ENCODE measurements at regions not wholly inside any gene's neighbourhood (a gene's known extent, or its start where the extent isn't known, plus 50 kb on each side); places are given as distances from the start of the nearest gene placed in this dataset.

DNA sequence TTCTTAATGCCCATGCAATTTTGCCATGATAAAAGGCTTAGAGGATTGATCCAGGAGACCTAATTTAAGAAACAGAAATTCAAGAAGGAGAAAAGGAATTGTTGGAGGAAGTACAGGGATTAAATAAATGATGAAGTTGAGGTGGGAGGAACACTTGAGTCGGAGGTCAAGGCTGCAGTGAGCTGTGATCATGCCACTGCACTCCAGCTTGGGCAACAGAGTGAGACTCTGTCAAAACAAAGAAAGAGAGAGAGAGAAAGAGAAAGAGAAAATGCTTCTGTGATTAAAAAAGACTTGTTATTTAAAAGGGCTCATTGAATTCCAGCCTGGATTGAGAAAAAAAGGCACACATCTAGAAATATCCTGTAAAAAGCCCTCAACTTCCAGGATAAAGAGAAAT, 123.2 kb downstream of the B3GNT2 start:
- BruUV-seq (replicated peaks): no TSS peak
- Histone ChIP-seq H3K36me3 (ENCODE audit: control insufficient read depth, insufficient read depth, low read length) (no peaks in the 10 kb centered on the region), H3K9me3 (no peaks in the 10 kb centered on the region), H3K4me1 (no peaks in the 10 kb centered on the region; the same call in 1 of the 2 replicates), H3K4me3 (ENCODE audit: low read depth, low read length) (no peak overlapping the region), H3K27me3 (replicated peaks; ENCODE audit: control insufficient read depth, insufficient read depth, low read length) (no peaks in the 10 kb centered on the region)
- Mint-ChIP-seq H3K9me3 (ENCODE audit: unreplicated experiment) (peaks cover 5% of the 10 kb centered on the region), H3K4me1 (ENCODE audit: low read depth, unreplicated experiment) (peaks cover 16% of the 10 kb centered on the region), H3K36me3 (ENCODE audit: insufficient read depth, unreplicated experiment) (no peaks in the 10 kb centered on the region), H3K27ac (ENCODE audit: unreplicated experiment) (no peak overlapping the region), H3K4me3 (ENCODE audit: unreplicated experiment) (no peak overlapping the region), H3K27me3 (ENCODE audit: insufficient read depth, unreplicated experiment) (no peaks in the 10 kb centered on the region)
- CTCF ChIA-PET: no interaction called here
- POLR2A ChIA-PET: no interaction called here
- DNase-seq: no peak
- intact Hi-C loops (cut with micrococcal nuclease; ENCODE audit: unreplicated experiment): no loop called here
- TF ChIP-seq, protein P1, sequence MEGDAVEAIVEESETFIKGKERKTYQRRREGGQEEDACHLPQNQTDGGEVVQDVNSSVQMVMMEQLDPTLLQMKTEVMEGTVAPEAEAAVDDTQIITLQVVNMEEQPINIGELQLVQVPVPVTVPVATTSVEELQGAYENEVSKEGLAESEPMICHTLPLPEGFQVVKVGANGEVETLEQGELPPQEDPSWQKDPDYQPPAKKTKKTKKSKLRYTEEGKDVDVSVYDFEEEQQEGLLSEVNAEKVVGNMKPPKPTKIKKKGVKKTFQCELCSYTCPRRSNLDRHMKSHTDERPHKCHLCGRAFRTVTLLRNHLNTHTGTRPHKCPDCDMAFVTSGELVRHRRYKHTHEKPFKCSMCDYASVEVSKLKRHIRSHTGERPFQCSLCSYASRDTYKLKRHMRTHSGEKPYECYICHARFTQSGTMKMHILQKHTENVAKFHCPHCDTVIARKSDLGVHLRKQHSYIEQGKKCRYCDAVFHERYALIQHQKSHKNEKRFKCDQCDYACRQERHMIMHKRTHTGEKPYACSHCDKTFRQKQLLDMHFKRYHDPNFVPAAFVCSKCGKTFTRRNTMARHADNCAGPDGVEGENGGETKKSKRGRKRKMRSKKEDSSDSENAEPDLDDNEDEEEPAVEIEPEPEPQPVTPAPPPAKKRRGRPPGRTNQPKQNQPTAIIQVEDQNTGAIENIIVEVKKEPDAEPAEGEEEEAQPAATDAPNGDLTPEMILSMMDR (IDR thresholded peaks at IDR 0.05; ENCODE audit: insufficient read depth in 1 of 2, low read depth in 1 of 2, low read length in 1 of 2, severe bottlenecking in 1 of 2, unreplicated experiment in 1 of 2): no peak

DNA sequence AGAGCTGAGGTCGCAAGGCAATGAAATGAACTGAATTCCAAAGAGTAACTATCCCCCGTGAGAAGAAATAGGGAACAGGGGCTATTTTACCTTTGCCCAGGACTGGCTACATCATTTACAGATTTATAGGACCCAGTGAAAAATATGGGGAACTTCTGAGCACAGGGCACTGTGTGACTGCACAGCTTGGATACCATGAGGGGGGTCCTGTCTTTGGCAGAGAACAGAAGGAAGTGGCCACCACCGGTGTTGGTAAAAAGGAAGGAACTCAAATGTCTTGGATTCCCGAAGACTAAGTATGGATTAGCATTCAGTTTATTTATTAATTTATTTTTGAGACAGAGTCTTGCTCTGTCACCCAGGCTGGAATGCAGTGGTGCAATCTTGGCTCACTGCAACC, 119.6 kb downstream of the B3GNT2 start:
- Histone ChIP-seq H3K4me1 (no peaks in the 10 kb centered on the region), H3K9me3 (no peaks in the 10 kb centered on the region), H3K27me3 (replicated peaks; ENCODE audit: control insufficient read depth, insufficient read depth, low read length) (no peaks in the 10 kb centered on the region), H3K4me3 (ENCODE audit: low read depth, low read length) (no peak overlapping the region), H3K36me3 (ENCODE audit: control insufficient read depth, insufficient read depth, low read length) (no peaks in the 10 kb centered on the region)
- intact Hi-C loops (cut with micrococcal nuclease; ENCODE audit: unreplicated experiment): no loop called here
- Mint-ChIP-seq H3K27me3 (ENCODE audit: insufficient read depth, unreplicated experiment) (no peaks in the 10 kb centered on the region), H3K4me1 (ENCODE audit: low read depth, unreplicated experiment) (peaks cover 6% of the 10 kb centered on the region), H3K4me3 (ENCODE audit: unreplicated experiment) (no peak overlapping the region), H3K9me3 (ENCODE audit: unreplicated experiment) (no peaks in the 10 kb centered on the region), H3K27ac (ENCODE audit: unreplicated experiment) (no peak overlapping the region), H3K36me3 (ENCODE audit: insufficient read depth, unreplicated experiment) (no peaks in the 10 kb centered on the region)
- ChIA-PET POLR2A (no interaction called here), CTCF (no interaction called here)
- no peak for DNase-seq
- TF ChIP-seq, protein P1 (IDR thresholded peaks at IDR 0.05; ENCODE audit: insufficient read depth in 1 of 2, low read depth in 1 of 2, low read length in 1 of 2, severe bottlenecking in 1 of 2, unreplicated experiment in 1 of 2): no peak
- BruUV-seq (replicated peaks): no TSS peak

DNA sequence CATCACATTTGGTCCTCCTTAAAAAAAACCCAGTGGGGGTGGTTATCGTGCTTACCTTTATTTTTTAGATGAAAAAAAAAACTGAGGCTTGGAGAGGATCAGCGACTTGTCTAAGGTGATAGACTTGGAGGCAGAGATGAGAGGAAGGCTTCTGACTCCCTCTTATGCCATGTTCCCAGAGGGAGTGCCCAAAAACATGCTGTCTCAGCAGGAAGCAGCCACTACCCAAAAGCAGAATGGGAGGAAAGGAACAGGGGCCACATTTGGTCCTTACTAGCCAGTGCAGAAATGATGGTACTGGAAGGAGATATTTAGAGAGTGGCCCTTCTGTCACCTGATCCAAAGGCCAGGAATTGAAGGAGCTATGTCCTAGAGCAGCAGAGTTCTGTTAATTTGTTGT, 118.4 kb downstream of the B3GNT2 start:
- no peak for DNase-seq
- ChIA-PET CTCF (interaction anchor here (0.6 kb wide), 1 partner anchor 9 kb away, joined by 3 read pairs; no protein-coding TSS in a partner anchor), POLR2A (no interaction called here)
- no TSS peak for BruUV-seq (replicated peaks)
- TF ChIP-seq, protein P1 (IDR thresholded peaks at IDR 0.05; ENCODE audit: insufficient read depth in 1 of 2, low read depth in 1 of 2, low read length in 1 of 2, severe bottlenecking in 1 of 2, unreplicated experiment in 1 of 2): no peak
- no peaks in the 10 kb centered on the region for H3K36me3 ChIP-seq (ENCODE audit: control insufficient read depth, insufficient read depth, low read length)
- no peaks in the 10 kb centered on the region for H3K4me1 ChIP-seq
- H3K9me3 Mint-ChIP-seq (ENCODE audit: unreplicated experiment): no peaks in the 10 kb centered on the region
- H3K4me3 Mint-ChIP-seq (ENCODE audit: unreplicated experiment): no peak overlapping the region
- intact Hi-C loops (cut with micrococcal nuclease; ENCODE audit: unreplicated experiment): no loop called here
- H3K27me3 Mint-ChIP-seq (ENCODE audit: insufficient read depth, unreplicated experiment): no peaks in the 10 kb centered on the region
- H3K27ac Mint-ChIP-seq (ENCODE audit: unreplicated experiment): no peak overlapping the region
- H3K27me3 ChIP-seq (replicated peaks; ENCODE audit: control insufficient read depth, insufficient read depth, low read length): no peaks in the 10 kb centered on the region
- H3K4me3 ChIP-seq (ENCODE audit: low read depth, low read length): no peak overlapping the region
- H3K9me3 ChIP-seq: no peaks in the 10 kb centered on the region
- H3K4me1 Mint-ChIP-seq (ENCODE audit: low read depth, unreplicated experiment): peaks cover 6% of the 10 kb centered on the region
- no peaks in the 10 kb centered on the region for H3K36me3 Mint-ChIP-seq (ENCODE audit: insufficient read depth, unreplicated experiment)
